ENCODE measurements at regions not wholly inside any gene's neighbourhood (a gene's known extent, or its start where the extent isn't known, plus 50 kb on each side); places are given as distances from the start of the nearest gene placed in this dataset.

- no peak for TF ChIP-seq SIN3A (IDR thresholded peaks at IDR 0.05; ENCODE audit: borderline replicate concordance, insufficient read depth, low read depth, low read length)
- no peak for TF ChIP-seq CTCF (IDR thresholded peaks at IDR 0.05)
- no peak for TF ChIP-seq POLR2AphosphoS5 (IDR thresholded peaks at IDR 0.05; ENCODE audit: low read depth, low read length)
Measured at GRCh38 chr14:101498526-101498860, 62.8 kb upstream of the DIO3 start.

Measured in Panc1 (cell line).